Panc1 (cell line): ENCODE measurements at regions not wholly inside any gene's neighbourhood (a gene's known extent, or its start where the extent isn't known, plus 50 kb on each side); places are given as distances from the start of the nearest gene placed in this dataset.

Source experiments
- CTCF ChIP-seq: fragments of 450-650 bp; IDR thresholded peaks from 2 replicates; pipeline ENCODE4 v1.5.1; 2017; ENCODE audit warnings: mild to moderate bottlenecking
- POLR2AphosphoS5 ChIP-seq: IDR thresholded peaks from 2 replicates; pipeline ENCODE4 v1.6.1; 2012; ENCODE audit warnings: mild to moderate bottlenecking, low read depth, low read length, moderate library complexity
- TCF7L2 ChIP-seq: IDR thresholded peaks from 2 replicates; pipeline ENCODE4 v1.6.1; 2011; ENCODE audit warnings: mild to moderate bottlenecking, low read depth, low read length, inconsistent platforms
- TF ChIP-seq, protein P1 (sequence below), 2 experiments: IDR thresholded peaks; 2 replicates each; pipeline ENCODE4 v1.6.1; 2011 to 2012; ENCODE audit warnings: low read depth in 2 of 2, control low read depth in 1 of 2, low read length in 1 of 2, mild to moderate bottlenecking in 1 of 2, moderate library complexity in 1 of 2; ENCODE audit not compliant: insufficient read depth in 1 of 2

DNA sequence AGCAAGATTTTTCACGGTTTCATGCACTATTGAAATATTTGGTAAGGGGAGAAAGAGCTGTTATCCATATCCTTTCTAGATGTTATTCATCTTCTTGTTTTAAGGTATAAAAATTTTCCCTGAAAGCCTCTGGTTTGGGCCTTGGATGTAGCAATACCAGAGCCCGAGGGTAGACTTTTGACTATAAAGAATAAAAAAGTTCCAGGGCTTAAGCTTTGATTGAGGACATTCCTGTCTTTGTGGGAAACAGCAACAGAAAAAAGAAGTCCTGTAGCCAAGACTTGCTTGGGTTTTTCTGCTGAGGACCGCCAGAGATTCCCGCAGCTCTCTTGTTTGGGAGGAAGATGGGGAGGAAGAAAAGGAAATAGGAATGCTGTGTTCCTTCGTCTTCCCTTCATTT lies 440.0 kb upstream of the WWC1 start:
- TF ChIP-seq CTCF (no peak), TCF7L2 (no peak), POLR2AphosphoS5 (no peak)
- TF ChIP-seq, protein P1, sequence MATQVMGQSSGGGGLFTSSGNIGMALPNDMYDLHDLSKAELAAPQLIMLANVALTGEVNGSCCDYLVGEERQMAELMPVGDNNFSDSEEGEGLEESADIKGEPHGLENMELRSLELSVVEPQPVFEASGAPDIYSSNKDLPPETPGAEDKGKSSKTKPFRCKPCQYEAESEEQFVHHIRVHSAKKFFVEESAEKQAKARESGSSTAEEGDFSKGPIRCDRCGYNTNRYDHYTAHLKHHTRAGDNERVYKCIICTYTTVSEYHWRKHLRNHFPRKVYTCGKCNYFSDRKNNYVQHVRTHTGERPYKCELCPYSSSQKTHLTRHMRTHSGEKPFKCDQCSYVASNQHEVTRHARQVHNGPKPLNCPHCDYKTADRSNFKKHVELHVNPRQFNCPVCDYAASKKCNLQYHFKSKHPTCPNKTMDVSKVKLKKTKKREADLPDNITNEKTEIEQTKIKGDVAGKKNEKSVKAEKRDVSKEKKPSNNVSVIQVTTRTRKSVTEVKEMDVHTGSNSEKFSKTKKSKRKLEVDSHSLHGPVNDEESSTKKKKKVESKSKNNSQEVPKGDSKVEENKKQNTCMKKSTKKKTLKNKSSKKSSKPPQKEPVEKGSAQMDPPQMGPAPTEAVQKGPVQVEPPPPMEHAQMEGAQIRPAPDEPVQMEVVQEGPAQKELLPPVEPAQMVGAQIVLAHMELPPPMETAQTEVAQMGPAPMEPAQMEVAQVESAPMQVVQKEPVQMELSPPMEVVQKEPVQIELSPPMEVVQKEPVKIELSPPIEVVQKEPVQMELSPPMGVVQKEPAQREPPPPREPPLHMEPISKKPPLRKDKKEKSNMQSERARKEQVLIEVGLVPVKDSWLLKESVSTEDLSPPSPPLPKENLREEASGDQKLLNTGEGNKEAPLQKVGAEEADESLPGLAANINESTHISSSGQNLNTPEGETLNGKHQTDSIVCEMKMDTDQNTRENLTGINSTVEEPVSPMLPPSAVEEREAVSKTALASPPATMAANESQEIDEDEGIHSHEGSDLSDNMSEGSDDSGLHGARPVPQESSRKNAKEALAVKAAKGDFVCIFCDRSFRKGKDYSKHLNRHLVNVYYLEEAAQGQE (IDR thresholded peaks at IDR 0.05; ENCODE audit: insufficient read depth in 1 of 2, low read depth in 2 of 2, low read length in 1 of 2) = no peak
